Transverse colon (tissue), 4 donors: ENCODE measurements at regions not wholly inside any gene's neighbourhood (a gene's known extent, or its start where the extent isn't known, plus 50 kb on each side); places are given as distances from the start of the nearest gene placed in this dataset.

Source experiments
- DNase-seq: peaks from one replicate; pipeline ENCODE4 v3.0.0-alpha.2; 2019
- H3K27ac ChIP-seq, 4 donors: fragments of 200-600 bp; sonication (generic); 2 replicates each; pipeline ENCODE4 v1.5.1; 2016 to 2018; ENCODE audit warnings: inconsistent platforms in 4 of 4
- H3K27me3 ChIP-seq: fragments of 200-600 bp; sonication (generic); 2 replicates; pipeline ENCODE4 v1.5.1; 2017; ENCODE audit warnings: inconsistent platforms
- H3K36me3 ChIP-seq, 4 donors: fragments of 200-600 bp; sonication (generic); 2 replicates each; pipeline ENCODE4 v1.5.1; 2017 to 2019; ENCODE audit warnings: inconsistent platforms in 4 of 4
- H3K4me1 ChIP-seq, 4 donors: fragments of 200-600 bp; sonication (generic); 2 replicates each; pipeline ENCODE4 v1.5.1; 2017 to 2020; ENCODE audit warnings: inconsistent platforms in 4 of 4
- H3K4me3 ChIP-seq, 4 donors: fragments of 200-600 bp; sonication (generic); 1 replicate in 1 of 4; 2 replicates in 3 of 4; pipeline versions ENCODE4 v1.5.1 to v1.6.1; 2017 to 2019; ENCODE audit warnings: inconsistent platforms in 4 of 4
- H3K9me3 ChIP-seq, 2 donors: fragments of 200-600 bp; sonication (generic); 2 replicates each; pipeline ENCODE4 v1.5.1; 2017 to 2019; ENCODE audit warnings: inconsistent platforms in 2 of 2
- EP300 ChIP-seq: sonication (generic); formaldehyde crosslinking; IDR thresholded peaks from one replicate; pipeline ENCODE4 v1.6.1; 2017; ENCODE audit warnings: antibody characterized with exemption, low read depth
- POLR2A ChIP-seq: fragments of 450-650 bp; IDR thresholded peaks from one replicate; pipeline ENCODE4 v1.6.1; 2016; ENCODE audit warnings: antibody characterized with exemption, mild to moderate bottlenecking, moderate library complexity
- POLR2AphosphoS5 ChIP-seq, 3 donors: sonication (generic); formaldehyde crosslinking; IDR thresholded peaks; one replicate each; pipeline ENCODE4 v1.6.1; 2016; ENCODE audit warnings: antibody characterized with exemption in 3 of 3
- WGBS, 2 donors: methylation state at CpG; one replicate each; pipeline ENCODE4 v1.1.5; 2018; ENCODE audit warnings: low coverage in 1 of 2; 5-methylcytosine and 5-hydroxymethylcytosine counted together
- in situ Hi-C, 4 donors: fragments of 200-750 bp; cut with MboI; loops; one replicate each; pipeline versions ENCODE4 v1.15.0 to v1.15.1; 2017; ENCODE audit warnings: low sequenced_read_pairs in 3 of 4, low pct_ligation_motif_present in 1 of 4, low pct_unique_long_range_greater_than_20kb in 1 of 4
- intact Hi-C: fragments of 100-400 bp; cut with DNase I; formaldehyde crosslinking; loops from one replicate; pipeline ENCODE4 v1.15.1; 2023; ENCODE audit warnings: low total_unique reads
- TF ChIP-seq, protein P1 (sequence below), 5 experiments: fragments of 200-600 bp in 3 of 5; fragments of 450-650 bp in 2 of 5; sonication (generic) in 3 of 5; IDR thresholded peaks; 1 replicate in 2 of 5; 2 replicates in 3 of 5; pipeline ENCODE4 v1.5.1; 2016 to 2017; ENCODE audit warnings: antibody characterized with exemption in 5 of 5, inconsistent platforms in 3 of 5, mild to moderate bottlenecking in 2 of 5, moderate library complexity in 1 of 5

GRCh38 chr1:193525917-193526710 is 339.7 kb upstream of the B3GALT2 start:
- in situ Hi-C loops = no loop called here
- TF ChIP-seq POLR2AphosphoS5 (IDR thresholded peaks at IDR 0.05) (no peak), POLR2A (no peak), EP300 (no peak)
- TF ChIP-seq, protein P1, sequence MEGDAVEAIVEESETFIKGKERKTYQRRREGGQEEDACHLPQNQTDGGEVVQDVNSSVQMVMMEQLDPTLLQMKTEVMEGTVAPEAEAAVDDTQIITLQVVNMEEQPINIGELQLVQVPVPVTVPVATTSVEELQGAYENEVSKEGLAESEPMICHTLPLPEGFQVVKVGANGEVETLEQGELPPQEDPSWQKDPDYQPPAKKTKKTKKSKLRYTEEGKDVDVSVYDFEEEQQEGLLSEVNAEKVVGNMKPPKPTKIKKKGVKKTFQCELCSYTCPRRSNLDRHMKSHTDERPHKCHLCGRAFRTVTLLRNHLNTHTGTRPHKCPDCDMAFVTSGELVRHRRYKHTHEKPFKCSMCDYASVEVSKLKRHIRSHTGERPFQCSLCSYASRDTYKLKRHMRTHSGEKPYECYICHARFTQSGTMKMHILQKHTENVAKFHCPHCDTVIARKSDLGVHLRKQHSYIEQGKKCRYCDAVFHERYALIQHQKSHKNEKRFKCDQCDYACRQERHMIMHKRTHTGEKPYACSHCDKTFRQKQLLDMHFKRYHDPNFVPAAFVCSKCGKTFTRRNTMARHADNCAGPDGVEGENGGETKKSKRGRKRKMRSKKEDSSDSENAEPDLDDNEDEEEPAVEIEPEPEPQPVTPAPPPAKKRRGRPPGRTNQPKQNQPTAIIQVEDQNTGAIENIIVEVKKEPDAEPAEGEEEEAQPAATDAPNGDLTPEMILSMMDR (IDR thresholded peaks at IDR 0.05) = no peak
- Histone ChIP-seq H3K27ac (no peak overlapping the region), H3K4me3 (no peak overlapping the region), H3K36me3 (no peaks in the 10 kb centered on the region), H3K9me3 (no peaks in the 10 kb centered on the region), H3K4me1 (no peaks in the 10 kb centered on the region), H3K27me3 (no peaks in the 10 kb centered on the region)
- intact Hi-C loops = no loop called here
- 80 to 95% methylated on average over 3 of the region's 3 CpGs for whole genome bisulfite sequencing, 2 donors
- DNase-seq = no peak

GRCh38 chr1:193525411-193525810 is 339.0 kb upstream of the B3GALT2 start:
- in situ Hi-C loops = no loop called here
- no peak for DNase-seq
- intact Hi-C loops = no loop called here

GRCh38 chr1:193524616-193525015 is 338.2 kb upstream of the B3GALT2 start:
- Histone ChIP-seq H3K27ac (no peak overlapping the region), H3K4me1 (no peaks in the 10 kb centered on the region), H3K4me3 (no peak overlapping the region), H3K9me3 (no peaks in the 10 kb centered on the region), H3K36me3 (no peaks in the 10 kb centered on the region), H3K27me3 (no peaks in the 10 kb centered on the region)
- in situ Hi-C loops (no loop called here), intact Hi-C loops (no loop called here)
- no peak for DNase-seq
- WGBS, 2 donors = 92 to 100% methylated on average over 2 of the region's 2 CpGs
- TF ChIP-seq POLR2A (no peak), EP300 (no peak), POLR2AphosphoS5 (IDR thresholded peaks at IDR 0.05) (no peak)
- TF ChIP-seq, protein P1 (IDR thresholded peaks at IDR 0.05) = no peak

More at GRCh38 chr1:193525411-193525810, 339.0 kb upstream of the B3GALT2 start:
- Histone ChIP-seq H3K27ac (no peak overlapping the region), H3K9me3 (no peaks in the 10 kb centered on the region), H3K36me3 (no peaks in the 10 kb centered on the region), H3K27me3 (no peaks in the 10 kb centered on the region), H3K4me1 (no peaks in the 10 kb centered on the region), H3K4me3 (no peak overlapping the region)
- TF ChIP-seq POLR2AphosphoS5 (IDR thresholded peaks at IDR 0.05) (no peak), POLR2A (no peak), EP300 (no peak)
- TF ChIP-seq, protein P1 (IDR thresholded peaks at IDR 0.05) = no peak

GRCh38 chr1:193524021-193524420 is 337.6 kb upstream of the B3GALT2 start:
- DNase-seq = no peak
- H3K27ac ChIP-seq = no peak overlapping the region
- intact Hi-C loops = no loop called here
- no peak overlapping the region for H3K4me3 ChIP-seq
- H3K27me3 ChIP-seq = no peaks in the 10 kb centered on the region
- in situ Hi-C loops = no loop called here
- H3K36me3 ChIP-seq = no peaks in the 10 kb centered on the region
- no peaks in the 10 kb centered on the region for H3K9me3 ChIP-seq
- TF ChIP-seq EP300 (no peak), POLR2A (no peak), POLR2AphosphoS5 (IDR thresholded peaks at IDR 0.05) (no peak)
- TF ChIP-seq, protein P1 (IDR thresholded peaks at IDR 0.05) = no peak
- H3K4me1 ChIP-seq = no peaks in the 10 kb centered on the region
- whole genome bisulfite sequencing, 2 donors = 67 to 86% methylated on average over 2 of the region's 2 CpGs
